ENCODE measurements at regions not wholly inside any gene's neighbourhood (a gene's known extent, or its start where the extent isn't known, plus 50 kb on each side); places are given as distances from the start of the nearest gene placed in this dataset.
A peak's percentile ranks its signal among the peaks of the same experiment; 100 is the strongest.
"Not testable (repeated sequence)": the region's sequence is repeated elsewhere in the genome, so short reads cannot be mapped to it uniquely, and the experiment has no call there.

DNA sequence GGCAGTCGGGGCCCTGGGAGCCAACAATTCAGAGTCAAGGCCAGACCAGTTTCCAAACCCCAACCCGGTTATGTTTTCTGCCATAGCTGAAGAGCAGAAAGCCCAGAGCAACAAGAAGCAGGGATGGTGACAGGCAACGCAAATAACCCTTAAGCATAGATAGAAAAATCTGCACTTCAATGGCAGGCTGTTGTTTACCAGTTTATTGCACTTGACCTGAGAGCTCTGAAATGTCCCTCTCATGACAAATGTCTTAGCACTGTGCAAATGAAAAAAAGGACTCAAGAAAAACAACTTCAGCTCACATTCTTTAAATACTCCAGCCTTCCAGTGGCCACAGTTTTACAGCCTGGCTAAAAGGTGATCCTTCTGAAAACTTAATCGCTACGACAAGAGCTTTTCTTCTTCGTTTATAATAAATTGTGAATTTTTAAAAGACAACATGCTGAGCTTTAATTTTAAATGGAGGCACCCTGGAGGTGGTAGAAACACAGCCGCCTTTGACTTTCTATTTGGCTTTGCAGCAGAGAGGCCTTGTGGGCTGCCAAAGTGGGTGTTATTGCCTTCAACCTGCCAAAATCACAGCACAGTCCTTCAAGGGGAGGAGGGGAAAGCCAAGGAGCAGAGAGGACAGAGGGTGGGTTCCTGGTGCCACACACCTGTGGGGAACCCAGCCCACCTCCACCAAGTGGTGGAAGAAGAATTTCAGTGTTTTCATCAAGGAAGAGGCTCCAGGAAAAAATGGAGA, 289.5 kb upstream of the CDYL start:
- WGBS: 66% methylated on average over 7 of the region's 7 CpGs
- no peaks in the 10 kb centered on the region for H3K4me1 ChIP-seq (ENCODE audit: control insufficient read depth, insufficient read depth, low read length)
- H3K27ac ChIP-seq (ENCODE audit: low read length): no peak overlapping the region
- H3K27me3 ChIP-seq (ENCODE audit: control insufficient read depth, insufficient read depth): no peaks in the 10 kb centered on the region
- no peak for DNase-seq
- H3K9me3 ChIP-seq (ENCODE audit: control insufficient read depth, low read length): peaks cover 3% of the 10 kb centered on the region
- no peak overlapping the region for H3K4me3 ChIP-seq (ENCODE audit: low read length)
- ATAC-seq: no peak
- intact Hi-C loops (cut with DNase I): no loop called here

- intact Hi-C loops (cut with DNase I): no loop called here
- ATAC-seq: no peak
- no peak overlapping the region for H3K27ac ChIP-seq (ENCODE audit: low read length)
- peaks cover 3% of the 10 kb centered on the region for H3K9me3 ChIP-seq (ENCODE audit: control insufficient read depth, low read length)
- no peaks in the 10 kb centered on the region for H3K4me1 ChIP-seq (ENCODE audit: control insufficient read depth, insufficient read depth, low read length)
- H3K27me3 ChIP-seq (ENCODE audit: control insufficient read depth, insufficient read depth): no peaks in the 10 kb centered on the region
- no peak for DNase-seq
- no peak overlapping the region for H3K4me3 ChIP-seq (ENCODE audit: low read length)
- 94% methylated on average over 5 of the region's 5 CpGs for WGBS
Observed at GRCh38 chr6:4485735-4486134, 290.5 kb upstream of the CDYL start.

DNA sequence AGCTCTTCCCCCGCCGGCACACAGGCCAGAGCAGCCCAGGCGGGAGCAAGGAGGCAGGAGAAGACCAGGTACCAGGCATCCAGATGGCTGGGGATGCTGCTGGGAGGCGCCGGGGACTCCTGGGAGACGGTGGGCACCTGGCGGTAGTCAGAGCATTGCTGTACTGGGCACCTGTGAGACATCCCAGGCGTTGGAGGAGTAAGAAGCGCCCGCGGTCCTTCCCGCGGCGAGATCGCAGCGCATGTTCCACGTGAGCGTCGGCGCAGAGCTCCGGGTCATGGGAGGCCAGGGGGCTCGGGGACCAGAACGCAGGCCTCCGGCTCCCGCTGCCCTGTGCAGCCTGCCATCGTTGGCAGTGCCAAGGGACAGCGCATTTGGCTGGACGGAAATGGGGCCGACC, 293.7 kb upstream of the CDYL start:
- no peaks in the 10 kb centered on the region for H3K9me3 ChIP-seq (ENCODE audit: control insufficient read depth, low read length)
- intact Hi-C loops (cut with DNase I): no loop called here
- H3K4me1 ChIP-seq (ENCODE audit: control insufficient read depth, insufficient read depth, low read length): no peaks in the 10 kb centered on the region
- no peak overlapping the region for H3K4me3 ChIP-seq (ENCODE audit: low read length)
- DNase-seq (peak in 1 of 3 donors; percentile 44), ATAC-seq (no peak)
- H3K27me3 ChIP-seq (ENCODE audit: control insufficient read depth, insufficient read depth): no peaks in the 10 kb centered on the region
- no peak overlapping the region for H3K27ac ChIP-seq (ENCODE audit: low read length)
- 94% methylated on average over 29 of the region's 29 CpGs for WGBS

- H3K4me1 ChIP-seq (ENCODE audit: control insufficient read depth, insufficient read depth, low read length): no peaks in the 10 kb centered on the region
- ATAC-seq: no peak
- no peak for DNase-seq
- intact Hi-C loops (cut with DNase I): no loop called here
- H3K9me3 ChIP-seq (ENCODE audit: control insufficient read depth, low read length): no peaks in the 10 kb centered on the region
- 56% methylated on average over 10 of the region's 10 CpGs for WGBS
- H3K27me3 ChIP-seq (ENCODE audit: control insufficient read depth, insufficient read depth): no peaks in the 10 kb centered on the region
- no peak overlapping the region for H3K27ac ChIP-seq (ENCODE audit: low read length)
- H3K4me3 ChIP-seq (ENCODE audit: low read length): no peak overlapping the region
Observed at GRCh38 chr6:4480788-4481735, 295.1 kb upstream of the CDYL start.

DNA sequence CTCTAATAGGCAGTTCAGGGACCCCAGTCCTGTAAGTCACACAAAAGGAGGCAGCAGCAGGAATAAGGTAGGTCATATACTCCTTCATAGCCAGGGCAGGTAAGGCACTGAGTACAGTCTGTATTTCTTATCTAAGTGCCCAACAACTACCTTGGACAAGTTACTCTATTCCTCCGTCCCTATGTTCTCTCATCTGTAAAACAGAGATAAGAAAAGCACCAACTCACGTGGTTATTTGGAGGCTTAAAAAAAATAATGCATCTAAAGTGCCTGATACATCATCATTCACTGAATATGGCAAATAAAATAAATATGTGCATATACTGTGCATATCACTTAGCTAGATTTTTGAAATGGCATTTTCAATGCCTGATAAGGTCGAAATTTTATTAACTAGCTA, 298.1 kb upstream of the CDYL start:
- WGBS: 64% methylated on average over 3 of the region's 3 CpGs
- H3K4me1 ChIP-seq (ENCODE audit: control insufficient read depth, insufficient read depth, low read length): no peaks in the 10 kb centered on the region
- DNase-seq: no peak
- no peaks in the 10 kb centered on the region for H3K27me3 ChIP-seq (ENCODE audit: control insufficient read depth, insufficient read depth)
- no peak overlapping the region for H3K4me3 ChIP-seq (ENCODE audit: low read length)
- H3K9me3 ChIP-seq (ENCODE audit: control insufficient read depth, low read length): no peaks in the 10 kb centered on the region
- intact Hi-C loops (cut with DNase I): no loop called here
- no peak overlapping the region for H3K27ac ChIP-seq (ENCODE audit: low read length)
- no peak for ATAC-seq

DNA sequence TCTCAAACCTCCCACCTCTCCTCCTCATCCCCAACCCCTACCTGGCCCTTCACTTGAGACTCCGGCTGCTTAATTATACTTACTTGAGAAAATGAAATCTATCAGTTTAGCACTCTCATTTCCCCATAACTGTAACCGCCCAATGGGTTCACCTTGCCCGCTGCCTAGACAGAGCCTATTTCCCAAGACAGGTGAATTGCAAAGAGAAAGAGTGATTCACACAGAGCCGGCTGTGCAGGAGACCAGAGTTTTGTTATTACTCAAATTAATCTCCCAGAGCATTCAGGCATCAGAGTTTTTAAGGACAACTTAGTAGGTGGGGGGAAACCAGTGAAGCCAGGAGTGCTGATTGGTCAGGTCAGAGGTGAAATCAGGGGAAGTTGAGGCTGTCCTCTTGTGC, 301.4 kb upstream of the CDYL start:
- Histone ChIP-seq H3K9me3 (ENCODE audit: control insufficient read depth, low read length) (peaks cover 2% of the 10 kb centered on the region), H3K4me3 (ENCODE audit: low read length) (no peak overlapping the region), H3K27me3 (ENCODE audit: control insufficient read depth, insufficient read depth) (no peaks in the 10 kb centered on the region), H3K4me1 (ENCODE audit: control insufficient read depth, insufficient read depth, low read length) (no peaks in the 10 kb centered on the region), H3K27ac (ENCODE audit: low read length) (no peak overlapping the region)
- ATAC-seq (no peak), DNase-seq (no peak)
- 96% methylated on average over 4 of the region's 4 CpGs for WGBS
- intact Hi-C loops (cut with DNase I): no loop called here

DNA sequence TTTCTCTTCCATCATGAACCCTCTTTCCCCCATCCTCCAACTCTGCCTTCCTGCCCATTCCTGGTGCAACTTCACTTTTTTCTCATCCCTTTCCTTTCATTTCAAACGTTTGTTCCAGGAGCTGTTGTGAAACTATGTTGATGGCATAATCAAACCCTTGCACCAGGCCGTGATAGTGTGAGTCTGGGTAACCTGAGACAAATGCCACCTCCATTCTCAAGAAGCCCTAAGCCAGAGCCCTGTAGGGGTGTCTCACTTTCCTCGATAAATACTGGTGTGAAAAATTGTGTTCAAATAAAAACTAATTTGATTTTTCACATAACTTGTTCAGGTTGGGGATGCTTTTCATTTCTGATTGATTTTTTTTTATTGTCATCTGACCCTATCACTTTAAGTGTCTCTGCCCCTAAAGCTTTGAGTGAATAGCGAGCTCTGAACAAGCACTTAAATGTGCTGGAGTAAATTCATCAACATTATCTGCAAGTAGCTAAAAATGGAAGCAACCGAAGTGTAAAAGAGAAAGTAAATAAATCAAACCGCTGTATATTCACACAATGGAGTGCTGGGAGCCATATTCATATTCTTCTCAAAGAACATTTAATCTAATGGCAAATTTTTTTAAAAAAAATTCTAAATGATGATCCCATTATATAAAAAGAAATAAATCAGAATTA, 303.1 kb upstream of the CDYL start:
- intact Hi-C loops (cut with DNase I): no loop called here
- WGBS: 40% methylated on average over 6 of the region's 6 CpGs
- H3K27ac ChIP-seq (ENCODE audit: low read length): no peak overlapping the region
- DNase-seq (no peak), ATAC-seq (no peak)
- no peaks in the 10 kb centered on the region for H3K4me1 ChIP-seq (ENCODE audit: control insufficient read depth, insufficient read depth, low read length)
- H3K9me3 ChIP-seq (ENCODE audit: control insufficient read depth, low read length): peaks cover 2% of the 10 kb centered on the region
- H3K4me3 ChIP-seq (ENCODE audit: low read length): no peak overlapping the region
- H3K27me3 ChIP-seq (ENCODE audit: control insufficient read depth, insufficient read depth): no peaks in the 10 kb centered on the region

- H3K4me3 ChIP-seq (ENCODE audit: low read length): no peak overlapping the region
- H3K27me3 ChIP-seq (ENCODE audit: control insufficient read depth, insufficient read depth): no peaks in the 10 kb centered on the region
- intact Hi-C loops (cut with DNase I): no loop called here
- H3K4me1 ChIP-seq (ENCODE audit: control insufficient read depth, insufficient read depth, low read length): no peaks in the 10 kb centered on the region
- no peak overlapping the region for H3K27ac ChIP-seq (ENCODE audit: low read length)
- H3K9me3 ChIP-seq (ENCODE audit: control insufficient read depth, low read length): peaks cover 2% of the 10 kb centered on the region
- no peak for DNase-seq
- WGBS: 88% methylated on average over 3 of the region's 3 CpGs
- no peak for ATAC-seq
Observed at GRCh38 chr6:4472222-4472621, 304.0 kb upstream of the CDYL start.

- WGBS: 92% methylated on average over 4 of the region's 4 CpGs
- H3K27ac ChIP-seq (ENCODE audit: low read length); H3K4me3 ChIP-seq (ENCODE audit: low read length); DNase-seq; H3K27me3 ChIP-seq (ENCODE audit: control insufficient read depth, insufficient read depth); H3K4me1 ChIP-seq (ENCODE audit: control insufficient read depth, insufficient read depth, low read length); ATAC-seq; intact Hi-C loops (cut with DNase I); H3K9me3 ChIP-seq (ENCODE audit: control insufficient read depth, low read length): not testable (repeated sequence)
Observed at GRCh38 chr6:4471515-4471914, 304.7 kb upstream of the CDYL start.

DNA sequence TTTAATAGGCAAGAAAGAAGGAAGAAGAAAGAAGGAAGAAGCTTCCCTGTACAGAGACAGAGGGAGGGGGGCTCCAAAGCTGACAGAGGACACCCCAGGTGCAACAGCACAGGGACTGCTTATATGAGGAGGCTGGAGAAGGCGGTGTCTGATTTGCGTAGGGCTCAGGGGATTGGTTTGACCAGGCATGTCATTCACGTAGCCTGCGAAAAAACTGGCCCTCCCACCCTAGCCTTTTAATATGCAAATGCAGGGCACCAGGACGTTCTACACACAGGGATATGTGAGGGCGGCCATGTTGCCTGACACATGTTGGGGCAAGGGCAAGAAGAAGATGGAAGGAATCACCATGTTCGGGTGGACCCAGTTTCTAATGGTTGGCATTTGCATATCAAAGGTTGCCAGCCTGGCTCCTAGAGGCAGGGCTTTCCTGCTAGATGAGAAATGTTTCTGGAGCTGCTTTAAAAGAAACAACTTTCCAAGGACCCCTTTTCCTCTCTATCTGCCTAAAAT, 305.4 kb upstream of the CDYL start:
- H3K4me3 ChIP-seq (ENCODE audit: low read length): no peak overlapping the region
- intact Hi-C loops (cut with DNase I): no loop called here
- H3K4me1 ChIP-seq (ENCODE audit: control insufficient read depth, insufficient read depth, low read length): no peaks in the 10 kb centered on the region
- no peak overlapping the region for H3K27ac ChIP-seq (ENCODE audit: low read length)
- DNase-seq (no peak), ATAC-seq (no peak)
- WGBS: 94% methylated on average over 7 of the region's 7 CpGs
- no peaks in the 10 kb centered on the region for H3K27me3 ChIP-seq (ENCODE audit: control insufficient read depth, insufficient read depth)
- H3K9me3 ChIP-seq (ENCODE audit: control insufficient read depth, low read length): peaks cover 2% of the 10 kb centered on the region

All from right cardiac atrium (tissue), 5 donors.